ENCODE measurements at regions not wholly inside any gene's neighbourhood (a gene's known extent, or its start where the extent isn't known, plus 50 kb on each side); places are given as distances from the start of the nearest gene placed in this dataset.
"Not testable (repeated sequence)": the region's sequence is repeated elsewhere in the genome, so short reads cannot be mapped to it uniquely, and the experiment has no call there.

GRCh38 chr2:176934869-176935415, 277.7 kb upstream of the HNRNPA3 start:
- no peak overlapping the region for H3K27ac ChIP-seq
- TF ChIP-seq CTCF (conservative IDR thresholded peaks at IDR 0.05; ENCODE audit: low read depth) = no peak
- ChIA-PET CTCF (interaction anchor here (0.6 kb wide), 1 partner anchor 188 kb away, joined by 3 read pairs; no protein-coding TSS in a partner anchor), POLR2A (ENCODE audit: low non-redundant PET) (no interaction called here)
- DNase-seq (ENCODE audit: low spot score) = no peak

- no peak for TF ChIP-seq CTCF (conservative IDR thresholded peaks at IDR 0.05; ENCODE audit: low read depth)
- ChIA-PET POLR2A (ENCODE audit: low non-redundant PET) (no interaction called here), CTCF (no interaction called here)
- DNase-seq (ENCODE audit: low spot score) = no peak
- H3K27ac ChIP-seq = no peak overlapping the region
Measured at GRCh38 chr2:176935543-176936102, 277.0 kb upstream of the HNRNPA3 start.

GRCh38 chr2:176936410-176936809, 276.2 kb upstream of the HNRNPA3 start:
- ChIA-PET CTCF (interaction anchor here (0.6 kb wide), 1 partner anchor 1114 kb away, joined by 3 read pairs; no protein-coding TSS in a partner anchor), POLR2A (ENCODE audit: low non-redundant PET) (no interaction called here)
- no peak for DNase-seq (ENCODE audit: low spot score)
- no peak overlapping the region for H3K27ac ChIP-seq
- no peak for TF ChIP-seq CTCF (conservative IDR thresholded peaks at IDR 0.05; ENCODE audit: low read depth)

- no peak overlapping the region for H3K27ac ChIP-seq
- no peak for DNase-seq (ENCODE audit: low spot score)
- CTCF ChIA-PET = no interaction called here
- POLR2A ChIA-PET (ENCODE audit: low non-redundant PET) = no interaction called here
- no peak for TF ChIP-seq CTCF (conservative IDR thresholded peaks at IDR 0.05; ENCODE audit: low read depth)
Measured at GRCh38 chr2:176944998-176945397, 267.6 kb upstream of the HNRNPA3 start.

- CTCF ChIA-PET = no interaction called here
- POLR2A ChIA-PET (ENCODE audit: low non-redundant PET) = no interaction called here
- H3K27ac ChIP-seq = no peak overlapping the region
- DNase-seq (ENCODE audit: low spot score) = no peak
- TF ChIP-seq CTCF (conservative IDR thresholded peaks at IDR 0.05; ENCODE audit: low read depth) = no peak
Measured at GRCh38 chr2:176947754-176948153, 264.8 kb upstream of the HNRNPA3 start.

GRCh38 chr2:176951218-176951617, 261.4 kb upstream of the HNRNPA3 start:
- CTCF ChIA-PET; DNase-seq (ENCODE audit: low spot score); H3K27ac ChIP-seq; POLR2A ChIA-PET (ENCODE audit: low non-redundant PET): not testable (repeated sequence)

GRCh38 chr2:176956791-176957190, 255.8 kb upstream of the HNRNPA3 start:
- no peak for DNase-seq (ENCODE audit: low spot score)
- no peak for TF ChIP-seq CTCF (conservative IDR thresholded peaks at IDR 0.05; ENCODE audit: low read depth)
- ChIA-PET CTCF (no interaction called here), POLR2A (ENCODE audit: low non-redundant PET) (no interaction called here)
- H3K27ac ChIP-seq = no peak overlapping the region

Measured in RWPE1 (cell line).